ENCODE measurements at regions not wholly inside any gene's neighbourhood (a gene's known extent, or its start where the extent isn't known, plus 50 kb on each side); places are given as distances from the start of the nearest gene placed in this dataset.

GRCh38 chr6:50270415-50270814 lies 220.7 kb upstream of the DEFB112 start:
- H3K27me3 Mint-ChIP-seq (ENCODE audit: unreplicated experiment), result no peaks in the 10 kb centered on the region
- H3K4me1 Mint-ChIP-seq (ENCODE audit: unreplicated experiment), result peaks cover 37% of the 10 kb centered on the region
- no peaks in the 10 kb centered on the region for H3K36me3 Mint-ChIP-seq (ENCODE audit: unreplicated experiment)
- H3K9me3 Mint-ChIP-seq (ENCODE audit: unreplicated experiment), result peaks cover 5% of the 10 kb centered on the region
- TF ChIP-seq, protein P1, sequence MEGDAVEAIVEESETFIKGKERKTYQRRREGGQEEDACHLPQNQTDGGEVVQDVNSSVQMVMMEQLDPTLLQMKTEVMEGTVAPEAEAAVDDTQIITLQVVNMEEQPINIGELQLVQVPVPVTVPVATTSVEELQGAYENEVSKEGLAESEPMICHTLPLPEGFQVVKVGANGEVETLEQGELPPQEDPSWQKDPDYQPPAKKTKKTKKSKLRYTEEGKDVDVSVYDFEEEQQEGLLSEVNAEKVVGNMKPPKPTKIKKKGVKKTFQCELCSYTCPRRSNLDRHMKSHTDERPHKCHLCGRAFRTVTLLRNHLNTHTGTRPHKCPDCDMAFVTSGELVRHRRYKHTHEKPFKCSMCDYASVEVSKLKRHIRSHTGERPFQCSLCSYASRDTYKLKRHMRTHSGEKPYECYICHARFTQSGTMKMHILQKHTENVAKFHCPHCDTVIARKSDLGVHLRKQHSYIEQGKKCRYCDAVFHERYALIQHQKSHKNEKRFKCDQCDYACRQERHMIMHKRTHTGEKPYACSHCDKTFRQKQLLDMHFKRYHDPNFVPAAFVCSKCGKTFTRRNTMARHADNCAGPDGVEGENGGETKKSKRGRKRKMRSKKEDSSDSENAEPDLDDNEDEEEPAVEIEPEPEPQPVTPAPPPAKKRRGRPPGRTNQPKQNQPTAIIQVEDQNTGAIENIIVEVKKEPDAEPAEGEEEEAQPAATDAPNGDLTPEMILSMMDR (IDR thresholded peaks at IDR 0.05), result no peak
- no peak overlapping the region for H3K4me3 Mint-ChIP-seq (ENCODE audit: unreplicated experiment)
- no peak for DNase-seq (ENCODE audit: extremely low spot score, unreplicated experiment)
- H3K27ac Mint-ChIP-seq (ENCODE audit: unreplicated experiment), result peak overlapping the region; percentile 84

DNA sequence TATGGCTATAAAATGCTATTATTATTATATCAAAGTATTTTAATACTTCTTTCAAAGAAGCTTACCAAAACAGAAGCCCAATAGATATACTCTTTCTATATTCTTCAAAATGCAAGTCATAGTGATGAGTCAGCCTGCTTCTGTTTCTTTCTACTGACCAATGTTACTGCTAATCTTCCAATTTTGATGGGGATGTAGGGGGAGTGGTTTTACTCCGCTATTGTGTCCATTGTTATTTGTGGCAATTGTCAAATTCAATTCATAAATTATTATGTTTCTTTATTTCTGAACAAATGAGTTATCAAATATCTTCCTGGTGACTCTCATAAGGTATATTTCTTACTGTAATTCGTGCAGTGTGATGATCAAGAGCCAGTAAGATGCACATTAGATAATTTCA lies 221.5 kb upstream of the DEFB112 start:
- Mint-ChIP-seq H3K4me1 (ENCODE audit: unreplicated experiment) (peaks cover 37% of the 10 kb centered on the region), H3K27ac (ENCODE audit: unreplicated experiment) (peak overlapping the region; percentile 90), H3K27me3 (ENCODE audit: unreplicated experiment) (no peaks in the 10 kb centered on the region), H3K4me3 (ENCODE audit: unreplicated experiment) (no peak overlapping the region), H3K36me3 (ENCODE audit: unreplicated experiment) (no peaks in the 10 kb centered on the region), H3K9me3 (ENCODE audit: unreplicated experiment) (peaks cover 5% of the 10 kb centered on the region)
- TF ChIP-seq, protein P1 (IDR thresholded peaks at IDR 0.05), result no peak
- DNase-seq (ENCODE audit: extremely low spot score, unreplicated experiment), result no peak

DNA sequence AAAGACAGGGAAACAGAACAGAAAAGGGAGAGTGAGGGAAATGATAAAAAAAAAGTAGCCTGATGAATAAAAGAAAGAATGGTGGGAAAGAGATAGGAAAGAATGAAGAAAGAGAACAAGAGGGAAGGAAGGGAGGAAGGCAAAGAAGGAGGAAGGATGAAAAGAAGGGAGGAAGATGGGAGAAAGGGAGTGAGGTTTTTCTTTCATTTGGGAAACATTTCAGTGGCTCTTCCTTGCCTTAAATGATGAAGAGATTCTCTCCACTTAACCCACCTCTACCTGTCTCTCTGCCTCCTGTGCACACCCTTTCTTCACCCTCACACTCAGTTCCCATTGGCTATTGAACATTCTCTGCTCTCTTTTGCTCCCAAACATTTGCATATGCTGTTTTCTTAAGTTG lies 222.1 kb upstream of the DEFB112 start:
- H3K4me3 Mint-ChIP-seq (ENCODE audit: unreplicated experiment), result no peak overlapping the region
- TF ChIP-seq, protein P1 (IDR thresholded peaks at IDR 0.05), result no peak
- H3K4me1 Mint-ChIP-seq (ENCODE audit: unreplicated experiment), result peaks cover 37% of the 10 kb centered on the region
- H3K36me3 Mint-ChIP-seq (ENCODE audit: unreplicated experiment), result no peaks in the 10 kb centered on the region
- H3K27ac Mint-ChIP-seq (ENCODE audit: unreplicated experiment), result peak overlapping the region; percentile 90
- H3K9me3 Mint-ChIP-seq (ENCODE audit: unreplicated experiment), result peaks cover 5% of the 10 kb centered on the region
- DNase-seq (ENCODE audit: extremely low spot score, unreplicated experiment), result no peak
- H3K27me3 Mint-ChIP-seq (ENCODE audit: unreplicated experiment), result no peaks in the 10 kb centered on the region

DNA sequence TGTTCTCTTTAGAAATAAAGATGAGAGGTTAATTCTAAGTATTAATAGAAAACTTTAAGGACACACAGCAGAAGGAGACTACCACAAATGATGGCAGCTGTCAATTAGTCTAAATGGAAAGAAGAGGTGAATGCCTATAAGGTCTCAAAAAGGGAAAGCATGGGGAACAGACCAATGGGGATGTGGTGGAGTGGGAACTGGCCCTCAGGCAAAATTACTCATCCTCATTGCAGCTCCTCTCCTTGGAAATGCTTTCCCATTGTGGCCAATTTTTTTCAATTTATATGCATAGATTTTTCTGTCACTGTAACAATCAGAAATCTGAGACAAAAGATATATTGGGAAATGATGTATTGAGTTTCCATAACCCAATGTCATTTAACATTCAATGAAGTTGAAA lies 222.9 kb upstream of the DEFB112 start:
- Mint-ChIP-seq H3K27me3 (ENCODE audit: unreplicated experiment) (no peaks in the 10 kb centered on the region), H3K4me3 (ENCODE audit: unreplicated experiment) (no peak overlapping the region), H3K9me3 (ENCODE audit: unreplicated experiment) (peaks cover 5% of the 10 kb centered on the region), H3K27ac (ENCODE audit: unreplicated experiment) (peak overlapping the region; percentile 90), H3K4me1 (ENCODE audit: unreplicated experiment) (peaks cover 37% of the 10 kb centered on the region), H3K36me3 (ENCODE audit: unreplicated experiment) (no peaks in the 10 kb centered on the region)
- TF ChIP-seq, protein P1 (IDR thresholded peaks at IDR 0.05), result no peak
- no peak for DNase-seq (ENCODE audit: extremely low spot score, unreplicated experiment)

DNA sequence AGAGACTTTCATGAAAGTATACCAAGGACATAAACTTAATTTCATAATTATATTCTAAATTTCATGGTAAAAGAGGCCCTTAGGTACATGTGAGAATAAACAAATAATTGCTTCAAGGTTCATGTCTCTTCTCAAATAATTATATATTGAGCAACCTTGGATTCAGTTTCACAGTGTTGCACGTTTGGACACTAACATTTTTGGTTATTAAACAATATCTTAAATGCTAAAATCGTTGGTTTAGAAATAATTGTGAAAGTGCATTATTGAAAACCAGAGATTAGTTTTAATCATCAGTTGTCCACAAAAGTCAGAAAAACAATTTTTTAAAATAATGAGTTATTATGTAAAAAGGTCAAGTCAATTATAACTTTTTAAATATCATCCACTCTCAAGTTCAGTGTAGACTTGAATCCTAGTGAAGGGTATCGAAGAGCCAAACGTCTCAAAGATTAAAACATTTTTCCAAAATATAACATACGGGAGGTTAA lies 227.1 kb upstream of the DEFB112 start:
- Mint-ChIP-seq H3K4me3 (ENCODE audit: unreplicated experiment) (no peak overlapping the region), H3K4me1 (ENCODE audit: unreplicated experiment) (peaks cover 25% of the 10 kb centered on the region), H3K27ac (ENCODE audit: unreplicated experiment) (no peak overlapping the region), H3K27me3 (ENCODE audit: unreplicated experiment) (no peaks in the 10 kb centered on the region), H3K36me3 (ENCODE audit: unreplicated experiment) (no peaks in the 10 kb centered on the region), H3K9me3 (ENCODE audit: unreplicated experiment) (peaks cover 5% of the 10 kb centered on the region)
- TF ChIP-seq, protein P1 (IDR thresholded peaks at IDR 0.05), result no peak
- DNase-seq (ENCODE audit: extremely low spot score, unreplicated experiment), result no peak
